Cardiac muscle cell (in vitro differentiated cells and primary cell): ENCODE measurements at regions not wholly inside any gene's neighbourhood (a gene's known extent, or its start where the extent isn't known, plus 50 kb on each side); places are given as distances from the start of the nearest gene placed in this dataset.
A peak's percentile ranks its signal among the peaks of the same experiment; 100 is the strongest.
"Not testable (repeated sequence)": the region's sequence is repeated elsewhere in the genome, so short reads cannot be mapped to it uniquely, and the experiment has no call there.

Source experiments
- DNase-seq, 2 donors: peaks; one replicate each; pipeline versions ENCODE4 v3.0.0 to v3.0.0-alpha.2; 2010 to 2017; ENCODE audit warnings: low read depth in 1 of 2, low spot score in 1 of 2
- H3K27ac ChIP-seq: fragments of 200-600 bp; sonication (generic); 2 replicates; pipeline ENCODE4 v1.5.1; 2016
- H3K27me3 ChIP-seq: fragments of 200-600 bp; sonication (generic); 2 replicates; pipeline ENCODE4 v1.6.0; 2016; ENCODE audit warnings: control low read depth
- H3K36me3 ChIP-seq: fragments of 200-600 bp; sonication (generic); 2 replicates; pipeline ENCODE4 v1.5.1; 2016; ENCODE audit warnings: control low read depth
- H3K4me1 ChIP-seq: fragments of 200-600 bp; sonication (generic); 2 replicates; pipeline ENCODE4 v1.8.1; 2017; ENCODE audit warnings: low read depth, mild to moderate bottlenecking, mixed run types
- H3K4me3 ChIP-seq: fragments of 200-600 bp; sonication (generic); 2 replicates; pipeline ENCODE4 v1.5.1; 2016; ENCODE audit warnings: mild to moderate bottlenecking
- H3K9me3 ChIP-seq: fragments of 200-600 bp; sonication (generic); 2 replicates; pipeline ENCODE4 v1.5.1; 2017; ENCODE audit warnings: low read depth, mild to moderate bottlenecking, control low read depth
- TF ChIP-seq, protein P1 (sequence below): IDR thresholded peaks from 2 replicates; pipeline ENCODE4 v1.5.1; 2012; ENCODE audit warnings: low read depth, mild to moderate bottlenecking, low read length

- not testable (repeated sequence) for H3K4me3 ChIP-seq
Measured at GRCh38 chr1:143905214-143906179, 66.3 kb downstream of the FAM72C start.

DNA sequence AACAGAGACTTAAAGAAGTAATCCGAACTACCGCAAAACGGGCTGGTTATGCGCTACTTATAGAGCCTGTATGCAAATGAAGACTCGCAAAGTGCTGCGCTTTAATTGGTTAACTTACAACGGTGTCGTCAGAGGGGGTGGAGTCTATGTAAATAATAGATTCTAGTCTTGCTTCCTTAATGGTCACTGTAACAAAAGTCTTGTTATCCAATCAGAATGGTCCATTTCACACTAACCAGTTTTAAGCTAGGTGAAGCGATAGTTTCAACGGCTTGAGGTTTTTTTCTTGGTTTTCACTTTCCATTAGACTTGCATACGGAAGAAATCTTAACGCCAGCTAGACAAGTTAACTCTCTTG, 67.2 kb downstream of the FAM72C start:
- H3K27me3 ChIP-seq, H3K4me3 ChIP-seq, DNase-seq, H3K4me1 ChIP-seq, H3K9me3 ChIP-seq, H3K36me3 ChIP-seq, H3K27ac ChIP-seq: not testable (repeated sequence)

More at GRCh38 chr1:143905214-143906179, 66.3 kb downstream of the FAM72C start:
- not testable (repeated sequence) for H3K4me1 ChIP-seq, H3K36me3 ChIP-seq, H3K27ac ChIP-seq, H3K27me3 ChIP-seq, H3K9me3 ChIP-seq
- DNase-seq = peak in 1 of 2 donors; percentile 80
- TF ChIP-seq, protein P1, sequence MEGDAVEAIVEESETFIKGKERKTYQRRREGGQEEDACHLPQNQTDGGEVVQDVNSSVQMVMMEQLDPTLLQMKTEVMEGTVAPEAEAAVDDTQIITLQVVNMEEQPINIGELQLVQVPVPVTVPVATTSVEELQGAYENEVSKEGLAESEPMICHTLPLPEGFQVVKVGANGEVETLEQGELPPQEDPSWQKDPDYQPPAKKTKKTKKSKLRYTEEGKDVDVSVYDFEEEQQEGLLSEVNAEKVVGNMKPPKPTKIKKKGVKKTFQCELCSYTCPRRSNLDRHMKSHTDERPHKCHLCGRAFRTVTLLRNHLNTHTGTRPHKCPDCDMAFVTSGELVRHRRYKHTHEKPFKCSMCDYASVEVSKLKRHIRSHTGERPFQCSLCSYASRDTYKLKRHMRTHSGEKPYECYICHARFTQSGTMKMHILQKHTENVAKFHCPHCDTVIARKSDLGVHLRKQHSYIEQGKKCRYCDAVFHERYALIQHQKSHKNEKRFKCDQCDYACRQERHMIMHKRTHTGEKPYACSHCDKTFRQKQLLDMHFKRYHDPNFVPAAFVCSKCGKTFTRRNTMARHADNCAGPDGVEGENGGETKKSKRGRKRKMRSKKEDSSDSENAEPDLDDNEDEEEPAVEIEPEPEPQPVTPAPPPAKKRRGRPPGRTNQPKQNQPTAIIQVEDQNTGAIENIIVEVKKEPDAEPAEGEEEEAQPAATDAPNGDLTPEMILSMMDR = peak; percentile 24

GRCh38 chr1:143903899-143904621, 67.7 kb downstream of the FAM72C start:
- H3K4me3 ChIP-seq, H3K27me3 ChIP-seq, H3K36me3 ChIP-seq, H3K27ac ChIP-seq, H3K9me3 ChIP-seq, H3K4me1 ChIP-seq: not testable (repeated sequence)
- DNase-seq = peak in 1 of 2 donors; percentile 68

DNA sequence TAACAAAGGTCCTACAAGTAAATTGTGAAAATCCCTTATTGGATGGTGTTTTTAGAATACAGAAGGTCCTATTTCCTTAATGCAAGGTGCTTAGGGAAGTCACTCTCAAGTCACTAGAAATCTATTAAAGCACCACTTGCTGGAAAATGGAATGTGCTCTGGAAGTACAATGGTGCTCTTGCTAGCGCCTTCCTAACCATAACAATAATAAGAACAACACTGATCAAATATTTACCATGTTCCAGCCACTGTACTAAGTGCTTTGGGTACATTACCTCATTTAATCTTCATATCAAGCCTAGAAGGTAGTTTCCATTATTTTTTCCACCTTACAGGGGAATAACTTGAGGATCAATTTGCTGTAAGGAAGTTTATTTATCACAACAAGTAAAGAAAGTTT, 75.4 kb downstream of the FAM72C start:
- not testable (repeated sequence) for H3K4me3 ChIP-seq, H3K9me3 ChIP-seq, H3K27me3 ChIP-seq, DNase-seq, H3K27ac ChIP-seq, H3K36me3 ChIP-seq, H3K4me1 ChIP-seq

DNA sequence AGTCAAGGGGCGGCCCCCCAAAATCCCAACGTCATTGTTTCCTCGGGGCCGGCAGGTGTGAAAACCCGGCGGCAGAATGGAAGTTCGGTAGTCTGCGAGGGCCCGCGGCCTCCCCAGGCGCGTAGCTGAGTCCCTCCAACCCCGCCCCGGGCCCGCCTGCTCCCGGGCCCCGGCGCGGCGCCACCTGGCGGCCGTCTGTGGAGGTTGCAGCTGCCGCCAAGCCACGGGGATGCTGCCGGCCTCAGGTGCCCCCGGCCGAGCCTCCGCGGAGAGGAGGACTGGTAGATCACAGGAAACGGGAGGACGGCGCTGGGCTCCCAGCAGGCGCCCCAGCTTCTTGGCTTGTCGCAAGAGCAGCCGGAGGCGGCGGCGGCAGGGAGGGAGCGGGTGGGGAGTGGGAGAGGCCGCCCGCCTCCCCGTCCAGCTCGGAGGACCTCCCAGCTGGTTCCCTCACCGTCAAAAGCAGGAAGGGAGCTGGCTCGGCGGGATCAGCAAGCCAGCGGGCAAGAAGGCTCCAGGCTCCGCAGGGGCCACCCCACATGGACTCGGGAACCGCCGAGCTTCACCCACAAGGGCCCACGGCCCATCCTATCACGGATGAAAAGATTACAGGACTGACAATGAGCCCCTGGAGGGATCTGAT, 86.7 kb downstream of the FAM72C start:
- DNase-seq = peak; percentile 59 to 75
- H3K9me3 ChIP-seq, H3K36me3 ChIP-seq, H3K27me3 ChIP-seq, H3K4me1 ChIP-seq, H3K27ac ChIP-seq: not testable (repeated sequence)
- TF ChIP-seq, protein P1 = peak; percentile 42
- H3K4me3 ChIP-seq = peak overlapping the region; percentile 16

DNA sequence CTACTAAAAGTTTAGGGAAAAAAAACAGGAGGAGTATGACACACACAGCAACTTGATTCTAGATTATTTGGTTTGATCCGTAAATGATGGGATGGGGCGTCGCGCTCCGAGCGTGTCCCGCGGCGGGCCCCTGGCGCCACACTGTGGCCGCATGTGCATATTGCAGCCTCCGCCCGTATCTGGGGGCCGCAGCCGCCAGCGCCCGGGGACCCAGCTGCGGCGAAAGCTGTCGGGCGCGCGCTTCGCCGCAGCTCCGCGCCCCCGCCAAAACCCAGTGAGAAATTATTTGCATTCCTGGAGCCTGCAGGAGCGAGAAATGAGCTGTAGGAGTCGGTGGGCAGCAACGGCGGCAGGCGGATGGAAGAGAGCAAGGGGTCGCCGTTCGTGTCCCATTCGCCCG, 87.3 kb downstream of the FAM72C start:
- H3K9me3 ChIP-seq, DNase-seq: not testable (repeated sequence)
- peak overlapping the region; percentile 16 for H3K4me3 ChIP-seq

GRCh38 chr1:143879757-143880536, 91.8 kb downstream of the FAM72C start:
- not testable (repeated sequence) for H3K4me3 ChIP-seq, H3K36me3 ChIP-seq, H3K9me3 ChIP-seq, DNase-seq, H3K4me1 ChIP-seq, H3K27me3 ChIP-seq, H3K27ac ChIP-seq

More for the DNA sequence above, 87.3 kb downstream of the FAM72C start:
- H3K36me3 ChIP-seq, H3K27me3 ChIP-seq, H3K4me1 ChIP-seq, H3K27ac ChIP-seq: not testable (repeated sequence)
- TF ChIP-seq, protein P1 = peak; percentile 25

DNA sequence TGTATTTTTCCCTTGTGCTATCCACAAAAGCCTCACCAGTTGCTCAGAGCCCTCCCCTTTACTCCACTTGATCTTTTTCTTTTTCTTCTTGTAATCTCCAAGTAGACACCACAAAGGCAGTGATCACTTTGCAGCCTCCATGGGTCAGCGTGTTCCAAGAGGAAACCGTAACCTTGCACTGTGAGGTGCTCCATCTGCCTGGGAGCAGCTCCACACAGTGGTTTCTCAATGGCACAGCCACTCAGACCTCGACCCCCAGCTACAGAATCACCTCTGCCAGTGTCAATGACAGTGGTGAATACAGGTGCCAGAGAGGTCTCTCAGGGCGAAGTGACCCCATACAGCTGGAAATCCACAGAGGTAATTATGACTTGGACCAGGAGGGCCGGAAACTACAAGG, 95.8 kb downstream of the FAM72C start:
- not testable (repeated sequence) for H3K4me1 ChIP-seq, H3K4me3 ChIP-seq, H3K27me3 ChIP-seq, H3K36me3 ChIP-seq, H3K9me3 ChIP-seq, H3K27ac ChIP-seq, DNase-seq

- not testable (repeated sequence) for DNase-seq, H3K4me1 ChIP-seq, H3K4me3 ChIP-seq, H3K36me3 ChIP-seq, H3K9me3 ChIP-seq, H3K27me3 ChIP-seq, H3K27ac ChIP-seq
Measured at GRCh38 chr1:143874625-143875024, 97.2 kb downstream of the FAM72C start.

DNA sequence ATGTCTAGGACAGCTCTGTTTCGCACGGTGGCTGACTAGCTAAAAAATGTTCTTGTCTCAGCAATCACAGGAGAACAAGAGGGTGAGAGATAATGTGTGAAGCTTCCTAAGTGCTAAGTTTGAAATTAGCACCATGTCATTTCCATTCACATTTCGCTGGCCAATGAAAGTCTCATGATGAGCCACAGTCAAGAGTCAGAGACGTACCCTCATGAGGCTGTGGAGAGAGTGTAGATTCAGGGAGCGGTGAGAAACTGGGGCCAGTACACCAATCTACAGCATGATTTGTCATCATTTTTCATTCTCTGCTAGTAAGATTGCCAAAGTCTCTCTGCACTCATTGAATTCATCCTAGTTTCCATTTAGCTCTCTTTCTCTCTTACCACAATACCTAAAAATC, 98.1 kb downstream of the FAM72C start:
- not testable (repeated sequence) for H3K36me3 ChIP-seq, H3K27me3 ChIP-seq, H3K9me3 ChIP-seq, H3K4me3 ChIP-seq, DNase-seq, H3K4me1 ChIP-seq, H3K27ac ChIP-seq
